Mucosa of rectum (tissue), 2 donors: ENCODE measurements at regions not wholly inside any gene's neighbourhood (a gene's known extent, or its start where the extent isn't known, plus 50 kb on each side); places are given as distances from the start of the nearest gene placed in this dataset.

Experiments
- H3K27ac ChIP-seq, 2 donors: one replicate each; pipeline ENCODE4 v1.7.0; 2013; ENCODE audit warnings: inconsistent platforms in 2 of 2, low read depth in 2 of 2, low read length in 2 of 2
- H3K27me3 ChIP-seq, 2 donors: one replicate each; pipeline ENCODE4 v1.7.0; 2013; ENCODE audit warnings: low read length in 2 of 2; ENCODE audit not compliant: control insufficient read depth in 2 of 2, insufficient read depth in 2 of 2
- H3K36me3 ChIP-seq, 2 donors: one replicate each; pipeline ENCODE4 v1.7.0; 2013; ENCODE audit warnings: low read length in 2 of 2; ENCODE audit not compliant: control insufficient read depth in 2 of 2, insufficient read depth in 2 of 2
- H3K4me1 ChIP-seq, 2 donors: one replicate each; pipeline ENCODE4 v1.7.0; 2013; ENCODE audit warnings: low read length in 2 of 2, mild to moderate bottlenecking in 1 of 2; ENCODE audit not compliant: control insufficient read depth in 2 of 2, insufficient read depth in 2 of 2
- H3K4me3 ChIP-seq, 2 donors: one replicate each; pipeline ENCODE4 v1.7.0; 2013; ENCODE audit warnings: low read length in 2 of 2
- H3K9ac ChIP-seq, 2 donors: one replicate each; pipeline ENCODE4 v1.7.0; 2013; ENCODE audit warnings: low read length in 2 of 2, low read depth in 1 of 2, mild to moderate bottlenecking in 1 of 2
- H3K9me3 ChIP-seq, 2 donors: one replicate each; pipeline ENCODE4 v1.7.0; 2013; ENCODE audit warnings: low read length in 2 of 2; ENCODE audit not compliant: control insufficient read depth in 2 of 2
- donor health status: healthy.
- donor health status: Normal muscosa, but diverticular disease.

GRCh38 chr18:75915941-75916623, 488.6 kb upstream of the SMIM21 start:
- Histone ChIP-seq H3K4me1 (no peaks in the 10 kb centered on the region), H3K27me3 (peaks cover 0 to 2% of the 10 kb centered on the region in 2 donors), H3K4me3 (no peak overlapping the region), H3K27ac (no peak overlapping the region), H3K36me3 (no peaks in the 10 kb centered on the region), H3K9me3 (no peaks in the 10 kb centered on the region), H3K9ac (no peak overlapping the region)

- Histone ChIP-seq H3K27ac (no peak overlapping the region), H3K4me1 (no peaks in the 10 kb centered on the region), H3K4me3 (no peak overlapping the region), H3K9me3 (no peaks in the 10 kb centered on the region), H3K36me3 (no peaks in the 10 kb centered on the region), H3K27me3 (peaks cover 0 to 2% of the 10 kb centered on the region in 2 donors), H3K9ac (no peak overlapping the region)
Measured at GRCh38 chr18:75912829-75913228, 485.3 kb upstream of the SMIM21 start.

- H3K27ac ChIP-seq: no peak overlapping the region
- H3K27me3 ChIP-seq: no peaks in the 10 kb centered on the region
- H3K36me3 ChIP-seq: no peaks in the 10 kb centered on the region
- H3K9me3 ChIP-seq: no peaks in the 10 kb centered on the region
- no peaks in the 10 kb centered on the region for H3K4me1 ChIP-seq
- H3K9ac ChIP-seq: no peak overlapping the region
- no peak overlapping the region for H3K4me3 ChIP-seq
Measured at GRCh38 chr18:75904416-75904815, 476.9 kb upstream of the SMIM21 start.

GRCh38 chr18:75898651-75899050, 471.1 kb upstream of the SMIM21 start:
- Histone ChIP-seq H3K9ac (no peak overlapping the region), H3K27ac (no peak overlapping the region), H3K9me3 (no peaks in the 10 kb centered on the region), H3K4me3 (no peak overlapping the region), H3K27me3 (no peaks in the 10 kb centered on the region), H3K36me3 (no peaks in the 10 kb centered on the region), H3K4me1 (no peaks in the 10 kb centered on the region)

GRCh38 chr18:75897386-75897785, 469.9 kb upstream of the SMIM21 start:
- Histone ChIP-seq H3K27ac (no peak overlapping the region), H3K4me3 (no peak overlapping the region), H3K27me3 (no peaks in the 10 kb centered on the region), H3K9ac (no peak overlapping the region), H3K36me3 (no peaks in the 10 kb centered on the region), H3K4me1 (no peaks in the 10 kb centered on the region), H3K9me3 (no peaks in the 10 kb centered on the region)

- Histone ChIP-seq H3K27ac (no peak overlapping the region), H3K27me3 (no peaks in the 10 kb centered on the region), H3K9me3 (no peaks in the 10 kb centered on the region), H3K9ac (no peak overlapping the region), H3K4me3 (no peak overlapping the region), H3K4me1 (no peaks in the 10 kb centered on the region), H3K36me3 (no peaks in the 10 kb centered on the region)
Measured at GRCh38 chr18:75896865-75897264, 469.4 kb upstream of the SMIM21 start.

- Histone ChIP-seq H3K4me3 (no peak overlapping the region), H3K9me3 (no peaks in the 10 kb centered on the region), H3K4me1 (no peaks in the 10 kb centered on the region), H3K9ac (no peak overlapping the region), H3K36me3 (no peaks in the 10 kb centered on the region), H3K27me3 (no peaks in the 10 kb centered on the region), H3K27ac (no peak overlapping the region)
Measured at GRCh38 chr18:75895135-75895534, 467.6 kb upstream of the SMIM21 start.

- Histone ChIP-seq H3K36me3 (no peaks in the 10 kb centered on the region), H3K4me1 (no peaks in the 10 kb centered on the region), H3K27me3 (no peaks in the 10 kb centered on the region), H3K27ac (no peak overlapping the region), H3K4me3 (no peak overlapping the region), H3K9me3 (no peaks in the 10 kb centered on the region), H3K9ac (no peak overlapping the region)
Measured at GRCh38 chr18:75884728-75885127, 457.2 kb upstream of the SMIM21 start.

GRCh38 chr18:75880925-75881504, 453.5 kb upstream of the SMIM21 start:
- H3K9me3 ChIP-seq: no peaks in the 10 kb centered on the region
- no peak overlapping the region for H3K4me3 ChIP-seq
- no peak overlapping the region for H3K27ac ChIP-seq
- H3K27me3 ChIP-seq: no peaks in the 10 kb centered on the region
- no peaks in the 10 kb centered on the region for H3K4me1 ChIP-seq
- no peak overlapping the region for H3K9ac ChIP-seq
- no peaks in the 10 kb centered on the region for H3K36me3 ChIP-seq

GRCh38 chr18:75880266-75880665, 452.8 kb upstream of the SMIM21 start:
- Histone ChIP-seq H3K36me3 (no peaks in the 10 kb centered on the region), H3K27me3 (no peaks in the 10 kb centered on the region), H3K9me3 (no peaks in the 10 kb centered on the region), H3K9ac (no peak overlapping the region), H3K4me3 (no peak overlapping the region), H3K4me1 (no peaks in the 10 kb centered on the region), H3K27ac (no peak overlapping the region)
